Glutamatergic neuron (in vitro differentiated cells): ENCODE measurements at regions not wholly inside any gene's neighbourhood (a gene's known extent, or its start where the extent isn't known, plus 50 kb on each side); places are given as distances from the start of the nearest gene placed in this dataset.
"Not testable (repeated sequence)": the region's sequence is repeated elsewhere in the genome, so short reads cannot be mapped to it uniquely, and the experiment has no call there.

Experiments used
- DNase-seq: peaks from one replicate; pipeline ENCODE4 v3.0.0; 2022
- H3K27ac Mint-ChIP-seq: one replicate; pipeline ENCODE4 v1.8.0; 2020; ENCODE audit warnings: mild to moderate bottlenecking, mixed read lengths, inconsistent platforms; ENCODE audit not compliant: unreplicated experiment
- H3K27me3 Mint-ChIP-seq: one replicate; pipeline ENCODE4 v1.8.0; 2020; ENCODE audit warnings: mild to moderate bottlenecking, moderate library complexity, mixed read lengths, inconsistent platforms; ENCODE audit not compliant: unreplicated experiment
- H3K36me3 Mint-ChIP-seq: one replicate; pipeline ENCODE4 v1.8.0; 2020; ENCODE audit warnings: mild to moderate bottlenecking, mixed read lengths, inconsistent platforms; ENCODE audit not compliant: unreplicated experiment
- H3K4me1 Mint-ChIP-seq: one replicate; pipeline ENCODE4 v1.8.0; 2020; ENCODE audit warnings: mild to moderate bottlenecking, low read depth, mixed read lengths, inconsistent platforms; ENCODE audit not compliant: unreplicated experiment
- H3K4me3 Mint-ChIP-seq: one replicate; pipeline ENCODE4 v1.8.0; 2020; ENCODE audit warnings: mild to moderate bottlenecking, mixed read lengths, inconsistent platforms; ENCODE audit not compliant: unreplicated experiment
- H3K9me3 Mint-ChIP-seq: one replicate; pipeline ENCODE4 v1.8.0; 2020; ENCODE audit warnings: mild to moderate bottlenecking, moderate library complexity, mixed read lengths, inconsistent platforms; ENCODE audit not compliant: unreplicated experiment
- TF ChIP-seq, protein P1 (sequence below): fragments of 200-600 bp; sonication (generic); IDR thresholded peaks from one replicate; pipeline ENCODE4 v1.5.0; 2021; ENCODE audit not compliant: partially characterized antibody, unreplicated experiment

DNA sequence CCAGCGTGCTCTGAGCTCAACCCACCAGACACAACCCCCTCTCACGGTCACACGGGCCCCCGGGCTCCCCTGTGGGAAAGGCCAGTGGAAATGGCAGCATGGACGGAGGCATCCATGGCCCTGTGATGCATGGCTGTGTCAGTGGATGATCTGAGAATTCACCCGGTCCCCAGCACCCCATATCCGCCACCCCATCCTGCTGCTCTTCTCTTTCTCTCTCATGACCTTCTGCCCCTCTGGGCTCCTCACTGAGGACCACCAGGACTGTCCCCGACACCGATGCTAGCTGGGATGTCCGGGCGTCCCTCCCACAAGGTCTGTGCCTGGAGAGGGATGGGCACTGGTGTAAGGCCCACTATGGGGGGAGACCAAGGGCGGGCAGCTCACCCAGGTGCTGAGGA is 282.2 kb downstream of the ADGRD1 start:
- Mint-ChIP-seq H3K4me3 (no peak overlapping the region), H3K27ac (no peak overlapping the region), H3K9me3 (peaks cover 7% of the 10 kb centered on the region), H3K4me1 (peaks cover 12% of the 10 kb centered on the region), H3K36me3 (no peaks in the 10 kb centered on the region), H3K27me3 (peaks cover 5% of the 10 kb centered on the region)
- TF ChIP-seq, protein P1, sequence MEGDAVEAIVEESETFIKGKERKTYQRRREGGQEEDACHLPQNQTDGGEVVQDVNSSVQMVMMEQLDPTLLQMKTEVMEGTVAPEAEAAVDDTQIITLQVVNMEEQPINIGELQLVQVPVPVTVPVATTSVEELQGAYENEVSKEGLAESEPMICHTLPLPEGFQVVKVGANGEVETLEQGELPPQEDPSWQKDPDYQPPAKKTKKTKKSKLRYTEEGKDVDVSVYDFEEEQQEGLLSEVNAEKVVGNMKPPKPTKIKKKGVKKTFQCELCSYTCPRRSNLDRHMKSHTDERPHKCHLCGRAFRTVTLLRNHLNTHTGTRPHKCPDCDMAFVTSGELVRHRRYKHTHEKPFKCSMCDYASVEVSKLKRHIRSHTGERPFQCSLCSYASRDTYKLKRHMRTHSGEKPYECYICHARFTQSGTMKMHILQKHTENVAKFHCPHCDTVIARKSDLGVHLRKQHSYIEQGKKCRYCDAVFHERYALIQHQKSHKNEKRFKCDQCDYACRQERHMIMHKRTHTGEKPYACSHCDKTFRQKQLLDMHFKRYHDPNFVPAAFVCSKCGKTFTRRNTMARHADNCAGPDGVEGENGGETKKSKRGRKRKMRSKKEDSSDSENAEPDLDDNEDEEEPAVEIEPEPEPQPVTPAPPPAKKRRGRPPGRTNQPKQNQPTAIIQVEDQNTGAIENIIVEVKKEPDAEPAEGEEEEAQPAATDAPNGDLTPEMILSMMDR: no peak
- DNase-seq: no peak

DNA sequence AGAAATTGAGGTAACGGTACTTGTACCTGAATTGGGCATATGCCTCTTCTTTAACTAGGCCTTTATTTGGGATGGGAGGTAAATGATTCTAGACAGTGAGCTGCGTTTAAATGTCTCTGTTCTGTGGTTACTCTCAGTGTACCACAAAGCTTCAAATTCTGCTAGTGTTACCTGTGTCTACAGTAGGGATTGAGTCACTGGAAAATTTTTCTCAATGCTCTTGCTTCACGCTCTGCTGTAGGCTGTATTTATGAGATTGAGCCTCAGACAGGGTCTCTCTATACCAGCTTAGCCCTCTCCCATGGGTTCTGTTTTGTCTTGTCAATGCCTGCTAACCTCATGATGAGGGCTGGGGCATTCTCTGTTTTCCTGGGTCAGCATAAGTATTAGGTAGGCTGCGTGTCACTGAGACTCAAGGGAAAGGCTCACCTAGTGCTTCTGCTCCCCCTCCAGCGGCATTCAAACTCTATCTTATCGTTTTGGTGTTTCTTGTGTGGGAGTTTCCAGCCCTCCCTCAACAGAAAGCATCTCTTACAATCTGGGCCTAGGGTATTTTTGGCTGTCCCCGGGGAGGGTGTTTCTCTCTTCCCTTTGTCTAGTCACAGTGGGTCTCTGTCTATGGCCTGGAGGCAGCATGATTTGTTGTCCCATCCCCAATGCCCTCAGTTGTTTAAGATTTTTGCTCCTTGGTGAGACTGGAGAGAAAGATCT is 285.8 kb downstream of the ADGRD1 start:
- DNase-seq: no peak
- Mint-ChIP-seq H3K9me3 (no peaks in the 10 kb centered on the region), H3K4me1 (peaks cover 4% of the 10 kb centered on the region), H3K36me3 (no peaks in the 10 kb centered on the region), H3K4me3 (no peak overlapping the region), H3K27ac (no peak overlapping the region), H3K27me3 (no peaks in the 10 kb centered on the region)
- TF ChIP-seq, protein P1: no peak

DNA sequence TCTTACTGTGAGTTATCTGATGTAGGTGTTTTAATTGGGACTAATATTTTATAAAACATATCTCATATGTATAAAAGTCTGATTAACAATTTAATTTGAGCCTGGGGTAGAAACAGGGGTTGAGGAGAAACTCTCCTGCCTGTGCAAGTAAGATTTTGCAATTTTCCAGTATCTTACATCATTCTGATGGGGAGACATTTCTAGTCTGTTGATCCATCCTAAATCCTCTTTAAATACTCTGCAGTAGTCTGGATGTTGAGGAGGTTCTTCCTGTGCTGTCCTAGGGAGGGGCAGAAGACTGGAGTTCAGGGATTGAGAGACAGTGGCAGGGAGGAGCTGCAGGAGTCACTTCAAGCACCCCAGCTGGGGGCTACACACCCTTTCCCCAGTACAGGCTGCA is 287.8 kb downstream of the ADGRD1 start:
- Mint-ChIP-seq H3K36me3 (no peaks in the 10 kb centered on the region), H3K27ac (no peak overlapping the region), H3K27me3 (no peaks in the 10 kb centered on the region), H3K4me3 (no peak overlapping the region), H3K4me1 (peaks cover 6% of the 10 kb centered on the region), H3K9me3 (no peaks in the 10 kb centered on the region)
- TF ChIP-seq, protein P1: no peak
- no peak for DNase-seq

DNA sequence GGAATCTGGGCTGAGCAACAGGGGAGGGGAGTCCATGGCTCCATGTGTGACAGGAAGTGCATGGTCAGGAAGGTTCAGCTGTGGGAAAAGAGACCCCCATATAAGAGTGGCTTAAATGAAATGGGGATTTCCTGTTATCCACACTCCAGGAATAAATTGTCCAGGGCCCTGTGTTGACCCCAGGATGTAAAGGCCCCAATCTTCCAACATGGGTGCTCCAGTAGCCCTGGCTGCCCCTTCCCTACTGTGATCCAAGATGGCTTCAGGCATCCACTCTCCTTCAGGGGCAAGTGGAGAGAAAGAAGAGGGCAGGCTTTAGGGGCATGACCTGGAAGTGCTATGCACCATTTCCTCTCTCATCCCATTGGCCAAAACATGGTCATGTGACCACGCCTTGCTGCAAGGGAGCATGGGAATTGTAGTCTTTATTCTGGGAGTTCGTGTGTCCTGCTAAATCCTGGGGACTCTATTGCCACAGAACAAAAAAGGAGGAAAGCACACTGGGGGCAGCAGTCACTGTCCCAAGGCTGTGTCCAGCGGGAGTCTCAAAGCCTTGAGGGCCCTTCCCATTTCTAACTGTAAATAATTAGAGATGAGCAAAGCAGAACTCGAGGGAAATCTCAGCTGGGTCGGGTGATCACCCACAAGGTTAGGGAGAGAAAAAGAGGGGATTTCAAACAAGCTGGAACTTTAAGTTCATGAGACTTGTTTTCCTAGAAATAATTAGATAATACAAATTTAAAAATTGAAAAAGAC is 289.2 kb downstream of the ADGRD1 start:
- no peak overlapping the region for H3K4me3 Mint-ChIP-seq
- peak; percentile 65 for DNase-seq
- peaks cover 5% of the 10 kb centered on the region for H3K9me3 Mint-ChIP-seq
- peaks cover 11% of the 10 kb centered on the region for H3K27me3 Mint-ChIP-seq
- peaks cover 18% of the 10 kb centered on the region for H3K4me1 Mint-ChIP-seq
- H3K27ac Mint-ChIP-seq: no peak overlapping the region
- TF ChIP-seq, protein P1: no peak
- H3K36me3 Mint-ChIP-seq: no peaks in the 10 kb centered on the region

DNA sequence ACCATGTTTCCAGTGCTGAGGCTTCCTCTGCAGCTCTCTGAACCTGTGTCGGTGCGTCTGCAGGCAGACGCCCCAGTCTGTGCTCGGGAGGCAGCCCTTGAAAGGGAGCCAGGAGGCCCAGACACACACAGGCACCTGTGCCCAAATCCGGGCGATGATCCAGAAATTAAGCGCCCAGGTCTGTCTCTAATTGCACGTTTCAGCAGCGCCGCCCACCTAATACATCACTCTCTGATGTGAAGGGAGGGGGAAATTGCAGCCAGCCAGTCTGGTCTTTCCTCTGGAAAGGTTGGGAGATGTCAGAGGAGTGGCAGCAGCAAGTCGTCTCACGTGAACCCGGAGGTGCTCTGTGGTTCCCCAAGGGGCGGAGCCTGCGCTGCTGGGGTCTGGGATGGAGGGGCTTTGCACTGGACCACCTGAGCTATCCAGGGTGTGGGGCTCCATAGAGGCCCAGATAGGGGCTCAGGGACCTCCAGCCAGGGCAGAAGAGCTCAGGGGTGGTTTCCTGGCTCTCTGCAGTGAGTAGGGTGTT is 290.5 kb downstream of the ADGRD1 start:
- H3K9me3 Mint-ChIP-seq, H3K27ac Mint-ChIP-seq, DNase-seq, H3K36me3 Mint-ChIP-seq, H3K4me3 Mint-ChIP-seq: not testable (repeated sequence)
- H3K4me1 Mint-ChIP-seq: peaks cover 19% of the 10 kb centered on the region
- H3K27me3 Mint-ChIP-seq: peaks cover 12% of the 10 kb centered on the region

DNA sequence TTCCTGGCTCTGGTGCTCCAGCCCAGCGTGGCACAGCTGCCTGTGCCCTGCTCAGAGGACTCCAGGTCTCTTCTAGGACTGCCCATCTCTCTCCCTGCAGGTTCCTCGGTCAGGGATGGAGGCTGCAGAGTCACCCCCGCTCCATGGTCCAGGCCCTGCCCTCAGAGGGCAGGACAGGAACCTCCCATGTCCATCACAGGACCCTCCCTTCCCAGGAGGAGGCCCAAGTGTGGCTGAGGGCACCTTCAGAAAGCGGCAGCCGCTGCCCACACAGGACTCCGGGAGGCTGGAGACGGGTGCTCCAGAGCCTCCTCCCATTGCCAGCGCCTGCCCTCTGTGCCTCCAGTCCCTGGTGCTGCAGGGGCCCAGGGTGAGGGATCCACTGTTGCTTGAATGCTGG is 291.5 kb downstream of the ADGRD1 start:
- not testable (repeated sequence) for H3K9me3 Mint-ChIP-seq, H3K27ac Mint-ChIP-seq, DNase-seq, H3K4me3 Mint-ChIP-seq, H3K36me3 Mint-ChIP-seq
- H3K4me1 Mint-ChIP-seq: peaks cover 16% of the 10 kb centered on the region
- H3K27me3 Mint-ChIP-seq: peaks cover 14% of the 10 kb centered on the region
